ENCODE measurements at regions not wholly inside any gene's neighbourhood (a gene's known extent, or its start where the extent isn't known, plus 50 kb on each side); places are given as distances from the start of the nearest gene placed in this dataset.

DNA sequence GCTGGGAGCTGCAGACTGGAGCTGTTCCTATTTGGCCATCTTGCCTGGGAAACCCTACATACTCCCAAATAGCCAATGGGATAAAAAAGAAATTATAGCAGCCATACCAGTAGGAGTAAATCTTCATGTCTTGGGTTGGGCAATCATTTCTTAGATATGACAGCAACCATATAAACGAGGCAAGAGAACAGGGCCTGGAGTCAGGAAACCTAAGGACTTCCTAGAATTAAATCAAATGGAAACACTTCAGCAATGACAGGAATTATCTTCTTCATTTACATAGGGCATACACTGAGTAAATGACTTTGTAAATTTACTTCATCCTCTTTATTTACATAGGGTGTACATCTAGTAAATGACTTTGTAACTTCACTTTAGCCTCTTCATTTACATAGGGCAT is 286.6 kb upstream of the POGK start:
- intact Hi-C loops (cut with micrococcal nuclease) = no loop called here
- ATAC-seq = no peak
- no peak for DNase-seq (ENCODE audit: low read depth, low spot score)
- H3K79me2 ChIP-seq (ENCODE audit: insufficient read depth, low read length) = no peaks in the 10 kb centered on the region
- no peak overlapping the region for H3K4me2 ChIP-seq (ENCODE audit: low read length)
- no peaks in the 10 kb centered on the region for H3K9me2 ChIP-seq (ENCODE audit: insufficient read depth)
- ChIA-PET RAD21 (ENCODE audit: low non-redundant PET in 1 of 2, low total read pairs in 2 of 2, uncharacterized antibody in 2 of 2, unreplicated experiment in 2 of 2) (no interaction called here), CTCF (no interaction called here), POLR2A (no interaction called here)
- TF ChIP-seq, protein P1, sequence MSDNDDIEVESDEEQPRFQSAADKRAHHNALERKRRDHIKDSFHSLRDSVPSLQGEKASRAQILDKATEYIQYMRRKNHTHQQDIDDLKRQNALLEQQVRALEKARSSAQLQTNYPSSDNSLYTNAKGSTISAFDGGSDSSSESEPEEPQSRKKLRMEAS (IDR thresholded peaks at IDR 0.05) = no peak
- TF ChIP-seq YY1 (IDR thresholded peaks at IDR 0.05; ENCODE audit: extremely low read depth, insufficient replicate concordance, low read depth, low read length) (no peak), TCF7L2 (IDR thresholded peaks at IDR 0.05; ENCODE audit: borderline replicate concordance, extremely low read depth, insufficient read depth, insufficient read length) (no peak), CBX3 (IDR thresholded peaks at IDR 0.05; ENCODE audit: low read depth) (no peak), EGR1 (IDR thresholded peaks at IDR 0.05; ENCODE audit: low read depth) (no peak), CEBPB (IDR thresholded peaks at IDR 0.05; ENCODE audit: low read depth) (no peak), SP1 (IDR thresholded peaks at IDR 0.05; ENCODE audit: low read depth) (no peak), SRF (IDR thresholded peaks at IDR 0.05; ENCODE audit: low read depth) (no peak), ZFX (IDR thresholded peaks at IDR 0.05) (no peak), POLR2AphosphoS5 (IDR thresholded peaks at IDR 0.05; ENCODE audit: low read depth, low read length) (no peak), JUND (IDR thresholded peaks at IDR 0.05) (no peak), EZH2phosphoT487 (IDR thresholded peaks at IDR 0.05; ENCODE audit: borderline replicate concordance) (no peak), RAD21 (IDR thresholded peaks at IDR 0.05; ENCODE audit: low read depth) (no peak)
- TF ChIP-seq, protein P2, sequence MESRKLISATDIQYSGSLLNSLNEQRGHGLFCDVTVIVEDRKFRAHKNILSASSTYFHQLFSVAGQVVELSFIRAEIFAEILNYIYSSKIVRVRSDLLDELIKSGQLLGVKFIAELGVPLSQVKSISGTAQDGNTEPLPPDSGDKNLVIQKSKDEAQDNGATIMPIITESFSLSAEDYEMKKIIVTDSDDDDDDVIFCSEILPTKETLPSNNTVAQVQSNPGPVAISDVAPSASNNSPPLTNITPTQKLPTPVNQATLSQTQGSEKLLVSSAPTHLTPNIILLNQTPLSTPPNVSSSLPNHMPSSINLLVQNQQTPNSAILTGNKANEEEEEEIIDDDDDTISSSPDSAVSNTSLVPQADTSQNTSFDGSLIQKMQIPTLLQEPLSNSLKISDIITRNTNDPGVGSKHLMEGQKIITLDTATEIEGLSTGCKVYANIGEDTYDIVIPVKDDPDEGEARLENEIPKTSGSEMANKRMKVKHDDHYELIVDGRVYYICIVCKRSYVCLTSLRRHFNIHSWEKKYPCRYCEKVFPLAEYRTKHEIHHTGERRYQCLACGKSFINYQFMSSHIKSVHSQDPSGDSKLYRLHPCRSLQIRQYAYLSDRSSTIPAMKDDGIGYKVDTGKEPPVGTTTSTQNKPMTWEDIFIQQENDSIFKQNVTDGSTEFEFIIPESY (IDR thresholded peaks at IDR 0.05; ENCODE audit: extremely low read depth, insufficient replicate concordance, low read length) = no peak
- TF ChIP-seq, protein P3, sequence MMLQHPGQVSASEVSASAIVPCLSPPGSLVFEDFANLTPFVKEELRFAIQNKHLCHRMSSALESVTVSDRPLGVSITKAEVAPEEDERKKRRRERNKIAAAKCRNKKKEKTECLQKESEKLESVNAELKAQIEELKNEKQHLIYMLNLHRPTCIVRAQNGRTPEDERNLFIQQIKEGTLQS (IDR thresholded peaks at IDR 0.05) = no peak
- 0 out of 2 replicates have a peak, but pooled peaks cover 4% of the 10 kb centered on the region for H3K27me3 ChIP-seq (ENCODE audit: insufficient read depth, low read length)
- H3K4me3 ChIP-seq (replicated peaks in 1 of 2; ENCODE audit: low read depth in 1 of 2, low read length in 2 of 2) = no peak overlapping the region
- no peaks in the 10 kb centered on the region for H4K20me1 ChIP-seq (ENCODE audit: insufficient read depth)
- no TSS peak for BruUV-seq (replicated peaks)
- H3K4me1 ChIP-seq (ENCODE audit: control insufficient read depth in 1 of 2, insufficient read depth in 2 of 2, low read length in 2 of 2) = no peaks in the 10 kb centered on the region
- no peaks in the 10 kb centered on the region for H3K9me3 ChIP-seq (ENCODE audit: control insufficient read depth in 1 of 2, insufficient read depth in 1 of 2, low read depth in 1 of 2, low read length in 2 of 2)
- H2AFZ ChIP-seq (ENCODE audit: low read depth, low read length, poor library complexity, severe bottlenecking) = no peak overlapping the region
- H3K27ac ChIP-seq (ENCODE audit: low read depth, low read length) = no peak overlapping the region
- H3K9ac ChIP-seq (ENCODE audit: low read length) = no peak overlapping the region
- no peaks in the 10 kb centered on the region for H3K36me3 ChIP-seq (ENCODE audit: control insufficient read depth in 1 of 2, insufficient read depth in 2 of 2, low read length in 2 of 2)
